Astrocyte of the spinal cord (primary cell): ENCODE measurements at regions not wholly inside any gene's neighbourhood (a gene's known extent, or its start where the extent isn't known, plus 50 kb on each side); places are given as distances from the start of the nearest gene placed in this dataset.

Experiments used
- DNase-seq: peaks from one replicate; pipeline ENCODE4 v3.0.0; 2011; ENCODE audit warnings: low read depth, low spot score
- H3K4me3 ChIP-seq: 2 replicates; pipeline ENCODE4 v1.5.1; 2011; ENCODE audit warnings: low read depth, mild to moderate bottlenecking, low read length, moderate library complexity
- CTCF ChIP-seq: IDR thresholded peaks from 2 replicates; pipeline ENCODE4 v1.5.1; 2012; ENCODE audit warnings: low read depth, mild to moderate bottlenecking, low read length, inconsistent platforms
- in situ Hi-C: cut with HindIII; loops from 2 replicates; pipeline ENCODE4 v1.10.0; 2017; ENCODE audit warnings: low sequenced_read_pairs

GRCh38 chr1:229778794-229779193 is 152.7 kb downstream of the URB2 start:
- H3K4me3 ChIP-seq: no peak overlapping the region
- no peak for TF ChIP-seq CTCF
- no peak for DNase-seq
- in situ Hi-C loops: no loop called here

GRCh38 chr1:229781453-229781852 is 155.4 kb downstream of the URB2 start:
- no peak overlapping the region for H3K4me3 ChIP-seq
- in situ Hi-C loops: no loop called here
- TF ChIP-seq CTCF: no peak
- DNase-seq: no peak

- DNase-seq: no peak
- H3K4me3 ChIP-seq: no peak overlapping the region
- no peak for TF ChIP-seq CTCF
- in situ Hi-C loops: no loop called here
These were observed 156.4 kb downstream of the URB2 start for GRCh38 chr1:229782469-229782868.

- H3K4me3 ChIP-seq: no peak overlapping the region
- TF ChIP-seq CTCF: no peak
- in situ Hi-C loops: no loop called here
- no peak for DNase-seq
These were observed 158.8 kb downstream of the URB2 start for GRCh38 chr1:229784834-229785233.

GRCh38 chr1:229786974-229787610 is 161.0 kb downstream of the URB2 start:
- no peak for DNase-seq
- TF ChIP-seq CTCF: no peak
- no peak overlapping the region for H3K4me3 ChIP-seq
- in situ Hi-C loops: no loop called here

- no peak for TF ChIP-seq CTCF
- DNase-seq: no peak
- in situ Hi-C loops: no loop called here
- H3K4me3 ChIP-seq: no peak overlapping the region
These were observed 162.0 kb downstream of the URB2 start for GRCh38 chr1:229788004-229788403.
